ENCODE measurements at regions not wholly inside any gene's neighbourhood (a gene's known extent, or its start where the extent isn't known, plus 50 kb on each side); places are given as distances from the start of the nearest gene placed in this dataset.

GRCh38 chr12:9391815-9392214, 183.6 kb upstream of the PZP start:
- in situ Hi-C loops (cut with MboI; ENCODE audit: low sequenced_read_pairs), result no loop called here

More at GRCh38 chr12:9391815-9392214, 183.6 kb upstream of the PZP start:
- H3K4me3 ChIP-seq (ENCODE audit: insufficient read depth, low read depth, low read length), result no peak overlapping the region
- no peak overlapping the region for H4K91ac ChIP-seq (ENCODE audit: insufficient read depth, low read depth, low read length)
- no peak for ATAC-seq (ENCODE audit: low read depth)
- no peaks in the 10 kb centered on the region for H4K20me1 ChIP-seq (ENCODE audit: insufficient read depth, low read length)
- peaks cover 3% of the 10 kb centered on the region; the same call in 1 of the 2 replicates for H3K27me3 ChIP-seq (ENCODE audit: control insufficient read depth, insufficient read depth, low read length)
- TF ChIP-seq NFE2L2 (IDR thresholded peaks at IDR 0.05; ENCODE audit: low read depth, low read length) (no peak), RFX5 (IDR thresholded peaks at IDR 0.05; ENCODE audit: low read depth, low read length) (no peak), CEBPB (IDR thresholded peaks at IDR 0.05; ENCODE audit: low read depth, low read length) (no peak), MAFK (IDR thresholded peaks at IDR 0.05; ENCODE audit: low read depth, low read length) (no peak), BHLHE40 (IDR thresholded peaks at IDR 0.05; ENCODE audit: low read depth, low read length) (no peak), RAD21 (IDR thresholded peaks at IDR 0.05; ENCODE audit: low read length) (no peak), POLR2A (IDR thresholded peaks at IDR 0.05; ENCODE audit: low read depth, low read length) (no peak), SMC3 (IDR thresholded peaks at IDR 0.05; ENCODE audit: low read depth, low read length) (no peak), FOS (IDR thresholded peaks at IDR 0.05; ENCODE audit: low read depth, low read length) (no peak)
- TF ChIP-seq, protein P1, sequence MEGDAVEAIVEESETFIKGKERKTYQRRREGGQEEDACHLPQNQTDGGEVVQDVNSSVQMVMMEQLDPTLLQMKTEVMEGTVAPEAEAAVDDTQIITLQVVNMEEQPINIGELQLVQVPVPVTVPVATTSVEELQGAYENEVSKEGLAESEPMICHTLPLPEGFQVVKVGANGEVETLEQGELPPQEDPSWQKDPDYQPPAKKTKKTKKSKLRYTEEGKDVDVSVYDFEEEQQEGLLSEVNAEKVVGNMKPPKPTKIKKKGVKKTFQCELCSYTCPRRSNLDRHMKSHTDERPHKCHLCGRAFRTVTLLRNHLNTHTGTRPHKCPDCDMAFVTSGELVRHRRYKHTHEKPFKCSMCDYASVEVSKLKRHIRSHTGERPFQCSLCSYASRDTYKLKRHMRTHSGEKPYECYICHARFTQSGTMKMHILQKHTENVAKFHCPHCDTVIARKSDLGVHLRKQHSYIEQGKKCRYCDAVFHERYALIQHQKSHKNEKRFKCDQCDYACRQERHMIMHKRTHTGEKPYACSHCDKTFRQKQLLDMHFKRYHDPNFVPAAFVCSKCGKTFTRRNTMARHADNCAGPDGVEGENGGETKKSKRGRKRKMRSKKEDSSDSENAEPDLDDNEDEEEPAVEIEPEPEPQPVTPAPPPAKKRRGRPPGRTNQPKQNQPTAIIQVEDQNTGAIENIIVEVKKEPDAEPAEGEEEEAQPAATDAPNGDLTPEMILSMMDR (conservative IDR thresholded peaks at IDR 0.05; ENCODE audit: low read depth, low read length), result no peak
- ChIA-PET POLR2A (ENCODE audit: unreplicated experiment) (no interaction called here), CTCF (no interaction called here)
- no peak overlapping the region for H3K14ac ChIP-seq (replicated peaks; ENCODE audit: low read depth, low read length)
- H3K9ac ChIP-seq (ENCODE audit: low read depth, low read length), result no peak overlapping the region
- WGBS, 2 experiments (ENCODE audit: extremely low coverage in 2 of 2, insufficient read length in 1 of 2), result no CpG with 5 or more reads among the region's 2 CpGs
- DNase-seq, result no peak
- H2BK15ac ChIP-seq (ENCODE audit: low read depth, low read length), result no peak overlapping the region
- no peaks in the 10 kb centered on the region for H3K9me3 ChIP-seq (ENCODE audit: control insufficient read depth, insufficient read depth, low read length)
- intact Hi-C loops (cut with micrococcal nuclease) (no loop called here), dilution Hi-C loops (cut with HindIII; ENCODE audit: low sequenced_read_pairs, unreplicated experiment) (no loop called here)
- no peak overlapping the region for H3K4me2 ChIP-seq (ENCODE audit: low read depth, low read length)
- BruUV-seq (replicated peaks), result no TSS peak
- no peaks in the 10 kb centered on the region for H3K9me1 ChIP-seq (ENCODE audit: insufficient read depth, low read length)
- no peak overlapping the region for H2BK5ac ChIP-seq (ENCODE audit: low read depth, low read length, poor library complexity, severe bottlenecking)
- H3K27ac ChIP-seq (ENCODE audit: insufficient read depth, low read length), result no peak overlapping the region
- H2AK9ac ChIP-seq (replicated peaks; ENCODE audit: low read depth, low read length, poor library complexity), result no peak overlapping the region
- no peak overlapping the region for H3K23ac ChIP-seq (ENCODE audit: low read depth, low read length)
- H4K8ac ChIP-seq (ENCODE audit: low read depth in 2 of 2, low read length in 2 of 2), result no peak overlapping the region
- no peak overlapping the region for H2AK5ac ChIP-seq (ENCODE audit: low read depth, low read length)
- H3K4ac ChIP-seq (ENCODE audit: low read depth, low read length), result no peak overlapping the region
- no peak overlapping the region for H4K5ac ChIP-seq (ENCODE audit: low read depth, low read length)
- no peak overlapping the region for H2BK120ac ChIP-seq (ENCODE audit: low read depth, low read length)
- no peaks in the 10 kb centered on the region for H3K79me1 ChIP-seq (ENCODE audit: low read depth in 1 of 2, low read length in 2 of 2)
- no peaks in the 10 kb centered on the region for H3K4me1 ChIP-seq (ENCODE audit: control insufficient read depth, insufficient read depth, low read length)
- H3K36me3 ChIP-seq (ENCODE audit: control insufficient read depth, insufficient read depth, low read length), result no peaks in the 10 kb centered on the region
- H2BK20ac ChIP-seq (ENCODE audit: low read depth, low read length), result no peak overlapping the region
- H2AFZ ChIP-seq (replicated peaks; ENCODE audit: low read length, poor library complexity), result no peak overlapping the region
- H3K56ac ChIP-seq (ENCODE audit: extremely low read depth, insufficient read depth, low read length), result no peak overlapping the region
- H3K18ac ChIP-seq (ENCODE audit: low read depth, low read length), result no peak overlapping the region
